SK-N-SH (cell line): ENCODE measurements at regions not wholly inside any gene's neighbourhood (a gene's known extent, or its start where the extent isn't known, plus 50 kb on each side); places are given as distances from the start of the nearest gene placed in this dataset.

Source experiments
- CTCF ChIA-PET: fragments of 300-600, 350-600 bp; formaldehyde crosslinking; extraction: SDS; loops from one replicate; lab custom pipeline; 2021; lab: Yijun Ruan, JAX
- POLR2A ChIA-PET: fragments of 350-600 bp; sonication (Branson Sonifier 250); formaldehyde crosslinking; extraction: SDS; loops from one replicate; lab custom pipeline; 2020; ENCODE audit warnings: antibody characterized with exemption, inconsistent platforms; lab: Yijun Ruan, JAX
- DNase-seq: peaks from one replicate; pipeline ENCODE4 v3.0.0; 2012
- H2AFZ ChIP-seq: fragments of 200-600 bp; sonication (generic); 2 replicates; pipeline ENCODE4 v1.8.1; 2016; ENCODE audit warnings: antibody characterized with exemption, mild to moderate bottlenecking, low read depth
- H3F3A ChIP-seq: fragments of 200-600 bp; sonication (generic); replicated peaks from 2 replicates; pipeline ENCODE3; 2016; ENCODE audit warnings: antibody characterized with exemption, mild to moderate bottlenecking; ENCODE audit not compliant: insufficient read depth
- H3K27ac ChIP-seq, 2 experiments: fragments of 200-500 bp in 1 of 2; fragments of 200-600 bp in 1 of 2; sonication (Bioruptor generic) in 1 of 2; sonication (generic), shearing (Covaris generic) in 1 of 2; 2 replicates each; pipeline versions ENCODE4 v1.5.1 to v1.6.1; 2014 to 2016; ENCODE audit warnings: low read depth in 2 of 2, inconsistent platforms in 1 of 2, low read length in 1 of 2, mild to moderate bottlenecking in 1 of 2, mixed read lengths in 1 of 2
- H3K27me3 ChIP-seq: fragments of 200-600 bp; sonication (generic), shearing (Covaris generic); 2 replicates; pipeline ENCODE4 v1.6.1; 2016; ENCODE audit warnings: mixed run types; ENCODE audit not compliant: insufficient read depth
- H3K36me3 ChIP-seq, 2 experiments: fragments of 200-500 bp in 1 of 2; fragments of 200-600 bp in 1 of 2; sonication (Bioruptor generic) in 1 of 2; sonication (generic) in 1 of 2; replicated peaks in 1 of 2; 2 replicates each; pipeline versions ENCODE3 to v1.5.1; 2014 to 2016; ENCODE audit warnings: low read length in 1 of 2, mild to moderate bottlenecking in 1 of 2; ENCODE audit not compliant: insufficient read depth in 2 of 2, control insufficient read depth in 1 of 2
- H3K4me1 ChIP-seq, 2 experiments: fragments of 200-500 bp in 1 of 2; fragments of 200-600 bp in 1 of 2; sonication (Bioruptor generic) in 1 of 2; sonication (generic), shearing (Covaris generic) in 1 of 2; 2 replicates each; pipeline versions ENCODE4 v1.5.1 to v1.6.1; 2014 to 2016; ENCODE audit warnings: low read depth in 1 of 2, low read length in 1 of 2, mixed run types in 1 of 2; ENCODE audit not compliant: insufficient read depth in 2 of 2, control insufficient read depth in 1 of 2
- H3K4me2 ChIP-seq: fragments of 200-600 bp; sonication (generic), shearing (Covaris generic); 2 replicates; pipeline ENCODE4 v1.6.1; 2017; ENCODE audit warnings: mixed run types
- H3K4me3 ChIP-seq, 2 experiments: fragments of 200-500 bp in 1 of 2; fragments of 200-600 bp in 1 of 2; sonication (Bioruptor generic) in 1 of 2; sonication (generic), shearing (Covaris generic) in 1 of 2; 2 replicates each; pipeline versions ENCODE4 v1.5.1 to v1.8.1; 2014 to 2016; ENCODE audit warnings: low read depth in 2 of 2, inconsistent platforms in 1 of 2, low read length in 1 of 2, mild to moderate bottlenecking in 1 of 2, mixed read lengths in 1 of 2, moderate library complexity in 1 of 2
- H3K79me2 ChIP-seq: fragments of 200-600 bp; sonication (generic); 2 replicates; pipeline ENCODE4 v1.8.1; 2017; ENCODE audit warnings: mild to moderate bottlenecking; ENCODE audit not compliant: insufficient read depth
- H3K9ac ChIP-seq: fragments of 200-600 bp; sonication (generic); 2 replicates; pipeline ENCODE4 v1.6.1; 2017; ENCODE audit warnings: mixed run types
- H3K9me2 ChIP-seq: fragments of 200-600 bp; sonication (generic); 2 replicates; pipeline ENCODE4 v1.6.1; 2017; ENCODE audit warnings: mixed run types
- H3K9me3 ChIP-seq: fragments of 200-600 bp; sonication (generic); 2 replicates; pipeline ENCODE4 v1.6.1; 2017; ENCODE audit warnings: mixed run types, mild to moderate bottlenecking, moderate library complexity
- H4K20me1 ChIP-seq: fragments of 200-600 bp; sonication (generic); 2 replicates; pipeline ENCODE4 v1.6.1; 2017; ENCODE audit warnings: mild to moderate bottlenecking, mixed run types; ENCODE audit not compliant: insufficient read depth
- CHD2 ChIP-seq: fragments of 150-350 bp; IDR thresholded peaks from 2 replicates; pipeline ENCODE4 v1.6.1; 2018; ENCODE audit warnings: low read length; ENCODE audit not compliant: partially characterized antibody
- EP300 ChIP-seq, 2 experiments: IDR thresholded peaks; 2 replicates each; pipeline versions ENCODE4 v1.4.0 to v1.6.1; 2012; ENCODE audit warnings: borderline replicate concordance in 1 of 2, low read depth in 1 of 2, low read length in 1 of 2
- EZH2phosphoT487 ChIP-seq: fragments of 200-600 bp; sonication (generic); IDR thresholded peaks from 2 replicates; pipeline ENCODE4 v1.6.1; 2017; ENCODE audit warnings: low read depth, mixed run types, mild to moderate bottlenecking, antibody characterized with exemption, moderate library complexity, borderline replicate concordance
- FOSL2 ChIP-seq: IDR thresholded peaks from 2 replicates; pipeline ENCODE4 v1.4.0; 2012; ENCODE audit warnings: low read depth, mild to moderate bottlenecking, moderate library complexity, borderline replicate concordance
- FOXJ3 ChIP-seq: sonication (generic); formaldehyde crosslinking; IDR thresholded peaks from 2 replicates; pipeline ENCODE4 v1.5.1; 2020; ENCODE audit warnings: mild to moderate bottlenecking, missing genetic modification reagents
- GABPA ChIP-seq: IDR thresholded peaks from 2 replicates; pipeline ENCODE4 v1.4.0; 2012; ENCODE audit warnings: low read depth, mild to moderate bottlenecking
- JUND ChIP-seq: IDR thresholded peaks from 2 replicates; pipeline ENCODE4 v1.4.0; 2012
- MEF2A ChIP-seq: IDR thresholded peaks from 2 replicates; pipeline ENCODE4 v1.4.0; 2012; ENCODE audit warnings: low read depth, borderline replicate concordance
- MXI1 ChIP-seq: IDR thresholded peaks from 2 replicates; pipeline ENCODE4 v1.6.1; 2012; ENCODE audit warnings: mild to moderate bottlenecking, low read depth, low read length, improper control_type of control experiment
- NFIC ChIP-seq: IDR thresholded peaks from 2 replicates; pipeline ENCODE4 v1.4.0; 2012; ENCODE audit warnings: borderline replicate concordance
- NRF1 ChIP-seq: IDR thresholded peaks from 2 replicates; pipeline ENCODE4 v1.6.1; 2012; ENCODE audit warnings: low read depth, mild to moderate bottlenecking, low read length
- POLR2AphosphoS5 ChIP-seq: IDR thresholded peaks from 2 replicates; pipeline ENCODE4 v1.6.1; 2012; ENCODE audit warnings: low read depth, low read length
- RAD21 ChIP-seq: IDR thresholded peaks from 2 replicates; pipeline ENCODE4 v1.6.1; 2012; ENCODE audit warnings: mild to moderate bottlenecking, low read length
- RCOR1 ChIP-seq: fragments of 150-350 bp; IDR thresholded peaks from 2 replicates; pipeline ENCODE4 v1.6.1; 2017; ENCODE audit warnings: antibody characterized with exemption, low read length
- RFX5 ChIP-seq: IDR thresholded peaks from 2 replicates; pipeline ENCODE4 v1.6.1; 2012; ENCODE audit warnings: mild to moderate bottlenecking, improper control_type of control experiment, low read length
- RXRA ChIP-seq: IDR thresholded peaks from 2 replicates; pipeline ENCODE4 v1.4.0; 2012; ENCODE audit warnings: low read depth, mild to moderate bottlenecking, borderline replicate concordance
- SIN3A ChIP-seq: IDR thresholded peaks from 2 replicates; pipeline ENCODE4 v1.6.1; 2012; ENCODE audit warnings: low read depth, mild to moderate bottlenecking, low read length, moderate library complexity, borderline replicate concordance
- SMC3 ChIP-seq: IDR thresholded peaks from 2 replicates; pipeline ENCODE4 v1.6.1; 2012; ENCODE audit warnings: low read depth, low read length, improper control_type of control experiment
- TCF12 ChIP-seq: IDR thresholded peaks from 2 replicates; pipeline ENCODE4 v1.4.0; 2012
- YY1 ChIP-seq: IDR thresholded peaks from 2 replicates; pipeline ENCODE4 v1.4.0; 2012; ENCODE audit warnings: low read depth, mild to moderate bottlenecking
- WGBS: methylation state at CpG from one replicate; pipeline ENCODE4 v1.1.6; 2017; ENCODE audit warnings: low lambda C conversion rate; 5-methylcytosine and 5-hydroxymethylcytosine counted together
- TF ChIP-seq, protein P1 (sequence below): fragments of 150-350 bp; IDR thresholded peaks from 2 replicates; pipeline ENCODE4 v1.6.1; 2017; ENCODE audit warnings: antibody characterized with exemption, low read length, low read depth, borderline replicate concordance
- TF ChIP-seq, protein P2 (sequence below): fragments of 200-600 bp; sonication (generic); IDR thresholded peaks from 2 replicates; pipeline ENCODE4 v1.6.1; 2017; ENCODE audit warnings: antibody characterized with exemption, mild to moderate bottlenecking, moderate library complexity
- TF ChIP-seq, protein P3 (sequence below): IDR thresholded peaks from 2 replicates; pipeline ENCODE4; 2012
- TF ChIP-seq, protein P4 (sequence below): IDR thresholded peaks from 2 replicates; pipeline ENCODE4 v1.4.0; 2012; ENCODE audit warnings: low read depth
- TF ChIP-seq, protein P5 (sequence below): fragments of 150-350 bp; IDR thresholded peaks from 2 replicates; pipeline ENCODE4 v1.6.1; 2016; ENCODE audit warnings: mild to moderate bottlenecking, low read depth, low read length

DNA sequence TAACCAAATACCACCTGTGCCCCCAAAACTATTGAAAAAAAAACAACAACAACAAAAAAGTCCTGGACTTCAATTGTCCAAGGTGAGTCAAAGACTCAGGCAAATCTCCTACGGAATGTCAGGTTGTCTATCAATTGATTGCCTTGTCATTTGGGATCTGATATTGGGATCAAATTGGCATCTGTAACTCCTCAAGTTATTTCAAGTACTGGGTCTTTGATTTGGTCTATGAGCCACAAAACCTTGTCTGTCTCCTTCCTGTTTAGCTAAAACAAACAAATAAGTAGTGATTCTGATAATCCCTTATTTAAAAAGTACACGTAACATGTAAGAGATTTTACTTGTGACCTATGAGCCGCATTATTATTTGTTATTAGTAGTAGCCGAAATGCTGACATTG, 231.6 kb upstream of the ZNF217 start:
- no peaks in the 10 kb centered on the region for H3K9me2 ChIP-seq
- POLR2A ChIA-PET = no interaction called here
- 93% methylated on average over 4 of the region's 4 CpGs for WGBS

DNA sequence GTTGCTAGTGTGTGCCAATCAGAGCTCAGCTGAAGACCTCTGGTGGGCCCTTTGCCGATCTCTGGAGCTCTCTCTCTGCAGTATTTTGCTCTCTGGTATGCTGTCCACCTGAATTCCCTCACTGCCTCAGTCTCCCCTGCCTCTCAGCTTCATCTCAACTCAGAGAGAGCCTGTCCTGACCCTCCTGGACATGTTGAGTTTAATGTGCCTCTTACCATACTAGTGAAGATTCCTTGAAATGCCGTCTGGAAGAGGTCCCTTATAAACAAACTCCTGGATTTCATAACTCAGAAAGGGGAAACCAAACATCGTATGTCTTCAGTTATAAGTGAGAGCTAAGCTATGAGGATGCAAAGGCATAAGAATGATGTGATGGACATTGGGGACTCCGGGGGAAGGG, 231.1 kb upstream of the ZNF217 start:
- no peak for DNase-seq
- Histone ChIP-seq H4K20me1 (no peaks in the 10 kb centered on the region), H2AFZ (no peak overlapping the region), H3K9ac (no peak overlapping the region), H3K27me3 (no peaks in the 10 kb centered on the region), H3K9me2 (no peaks in the 10 kb centered on the region), H3F3A (peaks cover 28% of the 10 kb centered on the region), H3K4me1 (peaks cover 2 to 16% of the 10 kb centered on the region in 2 experiments; a peak in 3 of 4 replicates), H3K36me3 (no peaks in the 10 kb centered on the region), H3K4me3 (no peak overlapping the region), H3K79me2 (no peaks in the 10 kb centered on the region), H3K27ac (no peak overlapping the region), H3K9me3 (no peaks in the 10 kb centered on the region), H3K4me2 (no peak overlapping the region)
- POLR2A ChIA-PET = no interaction called here
- CTCF ChIA-PET = no interaction called here
- WGBS = 88% methylated on average over 4 of the region's 4 CpGs
- no peak for TF ChIP-seq YY1
- TF ChIP-seq GABPA = no peak
- no peak for TF ChIP-seq RFX5
- no peak for TF ChIP-seq EZH2phosphoT487
- no peak for TF ChIP-seq SMC3
- no peak for TF ChIP-seq MEF2A
- TF ChIP-seq, protein P1, sequence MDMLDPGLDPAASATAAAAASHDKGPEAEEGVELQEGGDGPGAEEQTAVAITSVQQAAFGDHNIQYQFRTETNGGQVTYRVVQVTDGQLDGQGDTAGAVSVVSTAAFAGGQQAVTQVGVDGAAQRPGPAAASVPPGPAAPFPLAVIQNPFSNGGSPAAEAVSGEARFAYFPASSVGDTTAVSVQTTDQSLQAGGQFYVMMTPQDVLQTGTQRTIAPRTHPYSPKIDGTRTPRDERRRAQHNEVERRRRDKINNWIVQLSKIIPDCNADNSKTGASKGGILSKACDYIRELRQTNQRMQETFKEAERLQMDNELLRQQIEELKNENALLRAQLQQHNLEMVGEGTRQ = no peak
- no peak for TF ChIP-seq POLR2AphosphoS5
- no peak for TF ChIP-seq CHD2
- TF ChIP-seq FOSL2 = no peak
- TF ChIP-seq NFIC = no peak
- no peak for TF ChIP-seq SIN3A

More for the DNA sequence above, 231.6 kb upstream of the ZNF217 start:
- Histone ChIP-seq H3K4me1 (peaks cover 2 to 16% of the 10 kb centered on the region in 2 experiments; a peak in 3 of 4 replicates), H3F3A (peaks cover 33% of the 10 kb centered on the region), H3K9me3 (no peaks in the 10 kb centered on the region), H3K79me2 (no peaks in the 10 kb centered on the region), H3K27me3 (no peaks in the 10 kb centered on the region), H3K36me3 (no peaks in the 10 kb centered on the region), H3K9ac (no peak overlapping the region), H3K4me3 (no peak overlapping the region), H3K4me2 (no peak overlapping the region), H3K27ac (no peak overlapping the region), H4K20me1 (no peaks in the 10 kb centered on the region), H2AFZ (no peak overlapping the region)
- no peak for TF ChIP-seq RCOR1
- no peak for TF ChIP-seq TCF12
- TF ChIP-seq, protein P2, sequence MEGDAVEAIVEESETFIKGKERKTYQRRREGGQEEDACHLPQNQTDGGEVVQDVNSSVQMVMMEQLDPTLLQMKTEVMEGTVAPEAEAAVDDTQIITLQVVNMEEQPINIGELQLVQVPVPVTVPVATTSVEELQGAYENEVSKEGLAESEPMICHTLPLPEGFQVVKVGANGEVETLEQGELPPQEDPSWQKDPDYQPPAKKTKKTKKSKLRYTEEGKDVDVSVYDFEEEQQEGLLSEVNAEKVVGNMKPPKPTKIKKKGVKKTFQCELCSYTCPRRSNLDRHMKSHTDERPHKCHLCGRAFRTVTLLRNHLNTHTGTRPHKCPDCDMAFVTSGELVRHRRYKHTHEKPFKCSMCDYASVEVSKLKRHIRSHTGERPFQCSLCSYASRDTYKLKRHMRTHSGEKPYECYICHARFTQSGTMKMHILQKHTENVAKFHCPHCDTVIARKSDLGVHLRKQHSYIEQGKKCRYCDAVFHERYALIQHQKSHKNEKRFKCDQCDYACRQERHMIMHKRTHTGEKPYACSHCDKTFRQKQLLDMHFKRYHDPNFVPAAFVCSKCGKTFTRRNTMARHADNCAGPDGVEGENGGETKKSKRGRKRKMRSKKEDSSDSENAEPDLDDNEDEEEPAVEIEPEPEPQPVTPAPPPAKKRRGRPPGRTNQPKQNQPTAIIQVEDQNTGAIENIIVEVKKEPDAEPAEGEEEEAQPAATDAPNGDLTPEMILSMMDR = no peak
- TF ChIP-seq MEF2A = no peak
- no peak for TF ChIP-seq JUND
- no peak for TF ChIP-seq EP300 (IDR thresholded peaks at IDR 0.05; ENCODE audit: borderline replicate concordance in 1 of 2, low read depth in 1 of 2, low read length in 1 of 2)
- TF ChIP-seq, protein P3, sequence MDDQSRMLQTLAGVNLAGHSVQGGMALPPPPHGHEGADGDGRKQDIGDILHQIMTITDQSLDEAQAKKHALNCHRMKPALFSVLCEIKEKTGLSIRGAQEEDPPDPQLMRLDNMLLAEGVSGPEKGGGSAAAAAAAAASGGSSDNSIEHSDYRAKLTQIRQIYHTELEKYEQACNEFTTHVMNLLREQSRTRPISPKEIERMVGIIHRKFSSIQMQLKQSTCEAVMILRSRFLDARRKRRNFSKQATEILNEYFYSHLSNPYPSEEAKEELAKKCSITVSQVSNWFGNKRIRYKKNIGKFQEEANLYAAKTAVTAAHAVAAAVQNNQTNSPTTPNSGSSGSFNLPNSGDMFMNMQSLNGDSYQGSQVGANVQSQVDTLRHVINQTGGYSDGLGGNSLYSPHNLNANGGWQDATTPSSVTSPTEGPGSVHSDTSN = no peak
- no peak for TF ChIP-seq RFX5
- no peak for TF ChIP-seq RXRA
- no peak for TF ChIP-seq FOSL2
- TF ChIP-seq FOXJ3 (CRISPR knock-in tag) = no peak
- no peak for TF ChIP-seq POLR2AphosphoS5
- no peak for TF ChIP-seq NRF1
- TF ChIP-seq, protein P4, sequence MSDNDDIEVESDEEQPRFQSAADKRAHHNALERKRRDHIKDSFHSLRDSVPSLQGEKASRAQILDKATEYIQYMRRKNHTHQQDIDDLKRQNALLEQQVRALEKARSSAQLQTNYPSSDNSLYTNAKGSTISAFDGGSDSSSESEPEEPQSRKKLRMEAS = no peak
- TF ChIP-seq RAD21 = no peak
- TF ChIP-seq MXI1 = no peak
- TF ChIP-seq, protein P5, sequence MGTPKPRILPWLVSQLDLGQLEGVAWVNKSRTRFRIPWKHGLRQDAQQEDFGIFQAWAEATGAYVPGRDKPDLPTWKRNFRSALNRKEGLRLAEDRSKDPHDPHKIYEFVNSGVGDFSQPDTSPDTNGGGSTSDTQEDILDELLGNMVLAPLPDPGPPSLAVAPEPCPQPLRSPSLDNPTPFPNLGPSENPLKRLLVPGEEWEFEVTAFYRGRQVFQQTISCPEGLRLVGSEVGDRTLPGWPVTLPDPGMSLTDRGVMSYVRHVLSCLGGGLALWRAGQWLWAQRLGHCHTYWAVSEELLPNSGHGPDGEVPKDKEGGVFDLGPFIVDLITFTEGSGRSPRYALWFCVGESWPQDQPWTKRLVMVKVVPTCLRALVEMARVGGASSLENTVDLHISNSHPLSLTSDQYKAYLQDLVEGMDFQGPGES = no peak
- TF ChIP-seq SIN3A = no peak
- DNase-seq = no peak
- CTCF ChIA-PET = no interaction called here
